ENCODE measurements at regions not wholly inside any gene's neighbourhood (a gene's known extent, or its start where the extent isn't known, plus 50 kb on each side); places are given as distances from the start of the nearest gene placed in this dataset.

DNA sequence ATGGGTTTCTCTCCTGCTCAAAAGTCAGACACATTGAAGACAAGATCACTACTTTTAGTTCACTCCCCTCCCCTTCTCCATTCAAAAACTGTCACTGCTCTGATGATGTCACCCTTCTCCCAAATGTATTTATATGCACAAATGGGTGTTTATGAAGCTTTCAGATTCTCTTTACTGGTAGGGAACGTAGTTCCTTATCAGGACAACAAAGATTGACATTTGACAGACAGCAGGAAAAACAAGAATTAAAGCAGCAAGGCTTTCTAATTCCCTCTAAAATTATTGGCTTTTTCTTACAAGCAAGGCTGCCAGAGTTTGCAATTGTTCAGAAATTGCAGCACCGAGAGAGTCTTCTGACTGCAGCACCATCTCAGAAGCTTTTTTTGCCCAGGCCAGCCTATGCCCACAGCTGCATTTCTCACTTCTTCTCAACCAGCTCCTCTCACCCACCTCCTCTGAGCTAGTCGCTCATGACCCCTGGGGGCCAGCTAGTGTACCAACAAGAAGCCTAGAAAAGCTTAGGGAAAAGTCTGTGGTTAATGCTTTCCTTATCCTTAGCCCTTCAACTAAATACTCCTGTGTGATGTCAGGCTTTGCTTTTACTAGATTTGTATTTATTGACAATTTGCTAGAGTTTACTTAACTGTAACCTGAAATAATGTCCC, 265.1 kb downstream of the HTR7 start:
- H2AFZ ChIP-seq (ENCODE audit: control insufficient read depth, low read length): no peak overlapping the region
- H3K9me1 ChIP-seq (ENCODE audit: control insufficient read depth, extremely low read depth, insufficient read depth, low read length): no peaks in the 10 kb centered on the region
- H3K36me3 ChIP-seq (ENCODE audit: control insufficient read depth in 2 of 2, extremely low read depth in 1 of 2, insufficient read depth in 2 of 2, low read length in 2 of 2): no peaks in the 10 kb centered on the region
- no peaks in the 10 kb centered on the region for H3K4me1 ChIP-seq (ENCODE audit: control insufficient read depth, extremely low read depth, insufficient read depth, low read length)
- DNase-seq (ENCODE audit: low read depth, low spot score) (no peak), FAIRE-seq (peak; percentile 53)
- H4K20me1 ChIP-seq (ENCODE audit: control insufficient read depth, extremely low read depth, insufficient read depth, low read length): no peaks in the 10 kb centered on the region
- H3K4me2 ChIP-seq (ENCODE audit: control insufficient read depth, extremely low read depth, insufficient read depth, low read depth, low read length): no peak overlapping the region
- dilution Hi-C loops (cut with MboI; ENCODE audit: extremely low pct_ligation_motif_present, low sequenced_read_pairs): no loop called here
- no peak overlapping the region for H3K4me3 ChIP-seq (ENCODE audit: control insufficient read depth in 2 of 3, extremely low read depth in 1 of 3, insufficient read depth in 2 of 3, low read depth in 1 of 3, low read length in 3 of 3)
- H3K9ac ChIP-seq (ENCODE audit: control insufficient read depth, extremely low read depth, insufficient read depth, low read length): no peak overlapping the region
- no peak overlapping the region for H3K27ac ChIP-seq (ENCODE audit: control insufficient read depth, insufficient read depth, low read length)
- no peak for TF ChIP-seq EZH2 (IDR thresholded peaks at IDR 0.05; ENCODE audit: low read length)
- TF ChIP-seq, protein P1, sequence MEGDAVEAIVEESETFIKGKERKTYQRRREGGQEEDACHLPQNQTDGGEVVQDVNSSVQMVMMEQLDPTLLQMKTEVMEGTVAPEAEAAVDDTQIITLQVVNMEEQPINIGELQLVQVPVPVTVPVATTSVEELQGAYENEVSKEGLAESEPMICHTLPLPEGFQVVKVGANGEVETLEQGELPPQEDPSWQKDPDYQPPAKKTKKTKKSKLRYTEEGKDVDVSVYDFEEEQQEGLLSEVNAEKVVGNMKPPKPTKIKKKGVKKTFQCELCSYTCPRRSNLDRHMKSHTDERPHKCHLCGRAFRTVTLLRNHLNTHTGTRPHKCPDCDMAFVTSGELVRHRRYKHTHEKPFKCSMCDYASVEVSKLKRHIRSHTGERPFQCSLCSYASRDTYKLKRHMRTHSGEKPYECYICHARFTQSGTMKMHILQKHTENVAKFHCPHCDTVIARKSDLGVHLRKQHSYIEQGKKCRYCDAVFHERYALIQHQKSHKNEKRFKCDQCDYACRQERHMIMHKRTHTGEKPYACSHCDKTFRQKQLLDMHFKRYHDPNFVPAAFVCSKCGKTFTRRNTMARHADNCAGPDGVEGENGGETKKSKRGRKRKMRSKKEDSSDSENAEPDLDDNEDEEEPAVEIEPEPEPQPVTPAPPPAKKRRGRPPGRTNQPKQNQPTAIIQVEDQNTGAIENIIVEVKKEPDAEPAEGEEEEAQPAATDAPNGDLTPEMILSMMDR (optimal IDR thresholded peaks at IDR 0.05 in 1 of 3, IDR thresholded peaks at IDR 0.05 in 1 of 3, conservative IDR thresholded peaks at IDR 0.05 in 1 of 3; ENCODE audit: extremely low read depth in 1 of 3, insufficient read depth in 2 of 3, low read length in 3 of 3): peak; percentile 67 to 74 (median 72)
- H3K27me3 ChIP-seq (ENCODE audit: control insufficient read depth, extremely low read depth, insufficient read depth, low read length): no peaks in the 10 kb centered on the region
- H3K79me2 ChIP-seq (ENCODE audit: control insufficient read depth, insufficient read depth, low read length): no peaks in the 10 kb centered on the region
- H3K9me3 ChIP-seq (ENCODE audit: control insufficient read depth, low read depth, low read length): no peaks in the 10 kb centered on the region

DNA sequence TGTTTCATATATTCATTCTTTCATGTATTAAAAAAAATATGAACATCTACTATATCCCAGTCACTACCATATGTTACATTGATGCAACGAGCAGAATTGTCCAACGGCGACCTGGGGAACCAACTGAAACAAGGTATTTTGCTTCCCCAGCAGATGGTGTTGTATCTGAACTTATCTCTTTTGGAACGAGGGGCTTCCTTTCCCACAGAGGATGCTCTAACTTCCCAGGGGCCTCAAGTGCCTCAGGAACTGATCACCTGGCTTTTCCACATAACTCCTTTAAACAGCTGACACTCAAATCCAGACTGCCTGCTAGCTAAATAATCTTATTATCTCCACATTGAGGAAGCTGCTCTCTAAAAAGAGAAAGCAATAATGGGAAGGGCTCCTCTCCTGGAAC, 259.3 kb downstream of the HTR7 start:
- Histone ChIP-seq H3K9ac (ENCODE audit: control insufficient read depth, extremely low read depth, insufficient read depth, low read length) (no peak overlapping the region), H3K36me3 (ENCODE audit: control insufficient read depth in 2 of 2, extremely low read depth in 1 of 2, insufficient read depth in 2 of 2, low read length in 2 of 2) (no peaks in the 10 kb centered on the region), H3K4me1 (ENCODE audit: control insufficient read depth, extremely low read depth, insufficient read depth, low read length) (no peaks in the 10 kb centered on the region), H3K27ac (ENCODE audit: control insufficient read depth, insufficient read depth, low read length) (no peak overlapping the region), H3K4me2 (ENCODE audit: control insufficient read depth, extremely low read depth, insufficient read depth, low read depth, low read length) (no peak overlapping the region), H3K9me3 (ENCODE audit: control insufficient read depth, low read depth, low read length) (peaks cover 2% of the 10 kb centered on the region), H3K9me1 (ENCODE audit: control insufficient read depth, extremely low read depth, insufficient read depth, low read length) (no peaks in the 10 kb centered on the region), H4K20me1 (ENCODE audit: control insufficient read depth, extremely low read depth, insufficient read depth, low read length) (no peaks in the 10 kb centered on the region), H3K79me2 (ENCODE audit: control insufficient read depth, insufficient read depth, low read length) (no peaks in the 10 kb centered on the region), H3K4me3 (ENCODE audit: control insufficient read depth in 2 of 3, extremely low read depth in 1 of 3, insufficient read depth in 2 of 3, low read depth in 1 of 3, low read length in 3 of 3) (no peak overlapping the region), H2AFZ (ENCODE audit: control insufficient read depth, low read length) (no peak overlapping the region), H3K27me3 (ENCODE audit: control insufficient read depth, extremely low read depth, insufficient read depth, low read length) (no peaks in the 10 kb centered on the region)
- dilution Hi-C loops (cut with MboI; ENCODE audit: extremely low pct_ligation_motif_present, low sequenced_read_pairs): no loop called here
- TF ChIP-seq, protein P1 (optimal IDR thresholded peaks at IDR 0.05 in 1 of 3, IDR thresholded peaks at IDR 0.05 in 1 of 3, conservative IDR thresholded peaks at IDR 0.05 in 1 of 3; ENCODE audit: extremely low read depth in 1 of 3, insufficient read depth in 2 of 3, low read length in 3 of 3): no peak
- TF ChIP-seq EZH2 (IDR thresholded peaks at IDR 0.05; ENCODE audit: low read length): no peak
- DNase-seq (ENCODE audit: low read depth, low spot score) (no peak), FAIRE-seq (no peak)
